Endothelial cell (in vitro differentiated cells): ENCODE measurements at regions not wholly inside any gene's neighbourhood (a gene's known extent, or its start where the extent isn't known, plus 50 kb on each side); places are given as distances from the start of the nearest gene placed in this dataset.

ENCODE experiments used
- DNase-seq: peaks from one replicate; pipeline ENCODE4 v3.0.0; 2021; ENCODE audit warnings: low spot score
- H3K27ac Mint-ChIP-seq: one replicate; pipeline ENCODE4 v1.8.0; 2021; ENCODE audit warnings: mixed read lengths, inconsistent platforms; ENCODE audit not compliant: unreplicated experiment
- H3K27me3 Mint-ChIP-seq: one replicate; pipeline ENCODE4 v1.8.0; 2021; ENCODE audit warnings: mild to moderate bottlenecking, moderate library complexity, mixed read lengths, inconsistent platforms; ENCODE audit not compliant: unreplicated experiment
- H3K36me3 Mint-ChIP-seq: one replicate; pipeline ENCODE4 v1.8.0; 2021; ENCODE audit warnings: mild to moderate bottlenecking, low read depth, mixed read lengths, inconsistent platforms; ENCODE audit not compliant: unreplicated experiment
- H3K4me1 Mint-ChIP-seq: one replicate; pipeline ENCODE4 v1.8.0; 2021; ENCODE audit warnings: mild to moderate bottlenecking, mixed read lengths, inconsistent platforms; ENCODE audit not compliant: unreplicated experiment
- H3K4me3 Mint-ChIP-seq: one replicate; pipeline ENCODE4 v1.8.0; 2021; ENCODE audit warnings: mild to moderate bottlenecking, mixed read lengths, inconsistent platforms; ENCODE audit not compliant: unreplicated experiment
- H3K9me3 Mint-ChIP-seq: one replicate; pipeline ENCODE4 v1.8.0; 2021; ENCODE audit warnings: mixed read lengths, inconsistent platforms; ENCODE audit not compliant: unreplicated experiment
- CTCF ChIP-seq: fragments of 200-600 bp; sonication (generic); IDR thresholded peaks from one replicate; pipeline ENCODE4 v1.5.0; 2021; ENCODE audit warnings: antibody characterized with exemption; ENCODE audit not compliant: unreplicated experiment

GRCh38 chr15:95440712-95441111, 889.8 kb upstream of the NR2F2 start:
- peaks cover 2% of the 10 kb centered on the region for H3K27me3 Mint-ChIP-seq
- H3K4me3 Mint-ChIP-seq, result no peak overlapping the region
- no peaks in the 10 kb centered on the region for H3K4me1 Mint-ChIP-seq
- H3K9me3 Mint-ChIP-seq, result no peaks in the 10 kb centered on the region
- TF ChIP-seq CTCF, result no peak
- H3K36me3 Mint-ChIP-seq, result no peaks in the 10 kb centered on the region
- no peak for DNase-seq
- no peak overlapping the region for H3K27ac Mint-ChIP-seq

GRCh38 chr15:95442107-95442719, 888.3 kb upstream of the NR2F2 start:
- no peaks in the 10 kb centered on the region for H3K36me3 Mint-ChIP-seq
- no peak overlapping the region for H3K4me3 Mint-ChIP-seq
- TF ChIP-seq CTCF, result no peak
- no peak for DNase-seq
- peaks cover 1% of the 10 kb centered on the region for H3K27me3 Mint-ChIP-seq
- H3K27ac Mint-ChIP-seq, result no peak overlapping the region
- no peaks in the 10 kb centered on the region for H3K9me3 Mint-ChIP-seq
- H3K4me1 Mint-ChIP-seq, result peaks cover 5% of the 10 kb centered on the region

GRCh38 chr15:95444860-95445259, 885.6 kb upstream of the NR2F2 start:
- no peak overlapping the region for H3K27ac Mint-ChIP-seq

GRCh38 chr15:95446854-95447253, 883.6 kb upstream of the NR2F2 start:
- H3K9me3 Mint-ChIP-seq, result no peaks in the 10 kb centered on the region
- TF ChIP-seq CTCF, result no peak
- no peak overlapping the region for H3K4me3 Mint-ChIP-seq
- no peak for DNase-seq
- no peaks in the 10 kb centered on the region for H3K27me3 Mint-ChIP-seq
- no peaks in the 10 kb centered on the region for H3K36me3 Mint-ChIP-seq
- no peak overlapping the region for H3K27ac Mint-ChIP-seq
- H3K4me1 Mint-ChIP-seq, result peaks cover 16% of the 10 kb centered on the region

More at GRCh38 chr15:95444860-95445259, 885.6 kb upstream of the NR2F2 start:
- Mint-ChIP-seq H3K4me3 (no peak overlapping the region), H3K36me3 (no peaks in the 10 kb centered on the region), H3K9me3 (no peaks in the 10 kb centered on the region), H3K27me3 (no peaks in the 10 kb centered on the region), H3K4me1 (peaks cover 16% of the 10 kb centered on the region)
- DNase-seq, result no peak
- TF ChIP-seq CTCF, result no peak

- no peak for TF ChIP-seq CTCF
- H3K27me3 Mint-ChIP-seq, result no peaks in the 10 kb centered on the region
- H3K9me3 Mint-ChIP-seq, result no peaks in the 10 kb centered on the region
- peaks cover 16% of the 10 kb centered on the region for H3K4me1 Mint-ChIP-seq
- DNase-seq, result no peak
- H3K27ac Mint-ChIP-seq, result no peak overlapping the region
- H3K4me3 Mint-ChIP-seq, result no peak overlapping the region
- no peaks in the 10 kb centered on the region for H3K36me3 Mint-ChIP-seq
These were observed 883.0 kb upstream of the NR2F2 start for GRCh38 chr15:95447486-95447885.
